Retinal pigment epithelial cell (primary cell): ENCODE measurements at regions not wholly inside any gene's neighbourhood (a gene's known extent, or its start where the extent isn't known, plus 50 kb on each side); places are given as distances from the start of the nearest gene placed in this dataset.

Source experiments
- DNase-seq: peaks from one replicate; pipeline ENCODE4 v3.0.0-alpha.2; 2010; ENCODE audit warnings: low read depth
- H3K4me3 ChIP-seq: 2 replicates; pipeline ENCODE4 v1.5.1; 2011; ENCODE audit warnings: mild to moderate bottlenecking, low read length, control low read depth, moderate library complexity
- TF ChIP-seq, protein P1 (sequence below): conservative IDR thresholded peaks from 2 replicates; pipeline ENCODE4 v1.5.1; 2011; ENCODE audit warnings: low read depth, low read length, control low read depth, inconsistent platforms

DNA sequence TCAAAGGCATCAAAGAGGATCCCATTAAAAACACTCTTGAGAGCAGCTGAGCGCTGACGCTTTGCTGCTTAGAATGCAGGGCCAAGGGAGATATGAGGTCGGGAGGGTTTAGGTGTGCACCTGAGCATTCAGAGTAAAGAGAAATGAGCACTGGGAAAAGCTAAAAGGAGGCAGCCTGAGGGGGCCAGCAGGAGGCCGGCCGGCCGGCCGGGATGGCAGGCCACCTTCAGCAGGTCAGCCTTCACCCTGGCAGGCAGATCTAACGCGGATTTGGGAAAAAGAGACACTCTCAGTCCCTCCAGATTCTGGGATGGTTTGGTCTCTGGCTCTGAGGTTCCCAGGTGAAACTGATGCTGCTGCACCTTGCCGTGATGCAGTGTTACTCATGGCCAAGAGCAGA lies 393.5 kb downstream of the TRIML1 start:
- H3K4me3 ChIP-seq: no peak overlapping the region
- TF ChIP-seq, protein P1, sequence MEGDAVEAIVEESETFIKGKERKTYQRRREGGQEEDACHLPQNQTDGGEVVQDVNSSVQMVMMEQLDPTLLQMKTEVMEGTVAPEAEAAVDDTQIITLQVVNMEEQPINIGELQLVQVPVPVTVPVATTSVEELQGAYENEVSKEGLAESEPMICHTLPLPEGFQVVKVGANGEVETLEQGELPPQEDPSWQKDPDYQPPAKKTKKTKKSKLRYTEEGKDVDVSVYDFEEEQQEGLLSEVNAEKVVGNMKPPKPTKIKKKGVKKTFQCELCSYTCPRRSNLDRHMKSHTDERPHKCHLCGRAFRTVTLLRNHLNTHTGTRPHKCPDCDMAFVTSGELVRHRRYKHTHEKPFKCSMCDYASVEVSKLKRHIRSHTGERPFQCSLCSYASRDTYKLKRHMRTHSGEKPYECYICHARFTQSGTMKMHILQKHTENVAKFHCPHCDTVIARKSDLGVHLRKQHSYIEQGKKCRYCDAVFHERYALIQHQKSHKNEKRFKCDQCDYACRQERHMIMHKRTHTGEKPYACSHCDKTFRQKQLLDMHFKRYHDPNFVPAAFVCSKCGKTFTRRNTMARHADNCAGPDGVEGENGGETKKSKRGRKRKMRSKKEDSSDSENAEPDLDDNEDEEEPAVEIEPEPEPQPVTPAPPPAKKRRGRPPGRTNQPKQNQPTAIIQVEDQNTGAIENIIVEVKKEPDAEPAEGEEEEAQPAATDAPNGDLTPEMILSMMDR: no peak
- no peak for DNase-seq

DNA sequence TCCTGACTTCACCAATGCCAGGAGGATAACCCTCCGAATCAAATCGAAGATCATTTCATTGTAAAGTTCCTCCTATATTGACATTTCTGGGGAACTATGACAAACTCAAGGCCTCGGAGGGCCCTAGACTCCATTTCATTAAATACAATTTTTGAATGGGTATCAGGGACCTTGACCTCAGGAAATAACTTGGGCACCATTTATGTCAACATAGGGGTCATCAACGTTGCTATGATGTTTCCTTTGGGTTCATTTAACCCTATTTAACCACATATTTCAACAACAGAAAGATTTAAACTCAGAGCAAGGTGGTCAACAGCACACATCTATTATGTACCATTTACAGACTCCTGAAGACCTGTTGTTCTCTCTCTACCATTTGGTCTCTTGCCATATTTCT lies 395.1 kb downstream of the TRIML1 start:
- DNase-seq: no peak
- TF ChIP-seq, protein P1: no peak
- H3K4me3 ChIP-seq: no peak overlapping the region

DNA sequence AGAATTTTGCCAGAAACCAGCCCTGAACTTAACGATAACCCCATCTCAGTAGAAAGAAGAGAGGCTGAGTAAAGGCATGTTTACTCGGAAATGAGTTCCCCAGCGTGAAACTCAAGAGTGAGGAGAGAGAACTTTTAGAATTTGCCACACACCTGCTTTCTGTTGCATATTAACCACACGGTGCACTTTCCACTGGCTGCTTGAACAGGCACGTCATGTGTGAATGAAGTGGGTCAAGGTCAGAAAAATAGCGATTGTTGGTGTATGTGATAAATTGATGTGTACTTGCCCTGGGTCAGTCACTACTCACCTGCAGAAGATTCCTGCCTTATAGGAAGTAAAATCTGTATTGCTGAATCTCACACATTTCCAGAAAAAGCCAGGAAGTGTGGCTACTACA lies 395.7 kb downstream of the TRIML1 start:
- DNase-seq: no peak
- TF ChIP-seq, protein P1: no peak
- no peak overlapping the region for H3K4me3 ChIP-seq

DNA sequence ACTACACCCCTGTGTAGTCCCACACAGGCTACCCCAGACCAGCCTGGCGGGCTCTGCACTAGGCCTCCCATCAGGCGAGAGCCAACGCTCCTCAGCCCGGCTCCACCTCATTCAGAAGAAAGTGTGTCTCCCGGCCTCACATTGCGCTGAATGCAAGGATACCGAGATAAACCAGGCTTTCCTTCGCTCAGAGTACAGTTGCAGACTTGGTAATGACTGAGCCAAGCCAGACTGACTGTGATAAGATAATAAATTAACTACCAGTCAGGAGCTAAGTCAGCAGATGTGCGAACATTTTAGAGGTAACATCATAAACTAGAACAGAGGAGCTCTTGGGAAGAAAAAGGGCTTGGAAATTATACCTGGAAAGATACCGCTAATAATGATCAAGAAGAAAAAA lies 397.6 kb downstream of the TRIML1 start:
- TF ChIP-seq, protein P1: no peak
- no peak for DNase-seq

DNA sequence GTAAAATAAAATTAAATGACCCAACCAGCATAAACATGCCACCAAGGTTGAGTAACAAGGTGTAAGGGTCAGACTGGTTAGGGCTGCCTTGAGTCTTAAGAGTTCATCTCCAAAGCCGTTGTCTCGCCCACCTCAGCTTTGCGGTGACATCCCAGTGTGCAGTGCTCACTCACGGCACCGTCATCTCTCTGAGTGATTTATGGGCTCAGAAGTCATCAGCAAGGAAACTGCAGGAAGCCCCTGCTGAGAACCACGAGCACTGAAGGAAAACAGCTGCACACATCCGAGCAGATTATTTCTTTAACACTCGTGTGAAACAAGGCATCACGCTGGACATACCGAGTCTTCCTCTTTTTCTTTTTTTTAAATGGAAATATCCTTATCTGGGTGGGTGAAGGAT lies 411.1 kb downstream of the TRIML1 start:
- TF ChIP-seq, protein P1: no peak
- H3K4me3 ChIP-seq: no peak overlapping the region
- DNase-seq: no peak

More for the DNA sequence above, 397.6 kb downstream of the TRIML1 start:
- H3K4me3 ChIP-seq: no peak overlapping the region

DNA sequence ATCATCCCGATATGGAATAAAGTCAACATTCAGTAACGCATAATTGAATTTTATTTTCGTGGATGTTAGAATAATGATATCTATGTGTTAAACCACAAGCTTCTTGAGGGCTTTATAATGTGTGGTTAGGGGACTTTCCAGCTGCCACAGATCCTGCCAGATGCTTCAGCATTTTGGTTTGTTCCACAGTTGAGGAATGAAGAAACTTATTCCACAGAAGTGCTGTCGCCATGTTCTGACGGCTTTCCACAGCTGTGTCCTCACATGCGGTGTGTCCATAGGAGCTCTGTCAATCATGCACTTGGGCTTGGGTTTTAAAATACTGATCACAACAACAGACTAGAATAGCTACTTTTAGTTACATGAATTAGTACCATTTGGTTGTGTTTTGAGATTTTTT lies 411.9 kb downstream of the TRIML1 start:
- TF ChIP-seq, protein P1: no peak
- H3K4me3 ChIP-seq: no peak overlapping the region
- no peak for DNase-seq

DNA sequence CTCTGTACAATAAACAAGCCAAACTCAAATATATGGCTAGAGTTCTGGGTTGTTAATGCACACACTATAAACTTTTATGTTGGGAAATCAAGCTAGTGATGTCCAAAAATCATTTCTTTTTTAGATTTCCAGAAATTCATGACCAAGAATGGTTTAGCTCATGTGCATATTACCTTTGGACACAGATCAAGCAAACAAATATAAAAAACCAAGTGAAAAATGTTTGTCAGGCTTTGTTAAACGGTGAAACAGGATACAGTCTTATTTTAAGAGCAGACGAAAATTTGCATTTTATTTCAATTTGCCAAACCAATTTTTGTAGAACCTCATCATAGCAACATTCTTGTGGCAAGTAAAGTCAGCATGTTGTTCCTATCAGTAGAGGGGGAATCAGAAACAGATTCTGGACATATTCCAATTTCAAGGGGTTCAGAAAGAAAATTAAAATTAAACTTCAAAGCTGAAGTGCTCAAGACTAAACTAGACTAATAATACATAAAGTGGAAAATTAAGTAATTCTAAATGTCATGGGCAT lies 413.6 kb downstream of the TRIML1 start:
- TF ChIP-seq, protein P1: no peak
- H3K4me3 ChIP-seq: no peak overlapping the region
- no peak for DNase-seq
